ENCODE measurements at regions not wholly inside any gene's neighbourhood (a gene's known extent, or its start where the extent isn't known, plus 50 kb on each side); places are given as distances from the start of the nearest gene placed in this dataset.

DNA sequence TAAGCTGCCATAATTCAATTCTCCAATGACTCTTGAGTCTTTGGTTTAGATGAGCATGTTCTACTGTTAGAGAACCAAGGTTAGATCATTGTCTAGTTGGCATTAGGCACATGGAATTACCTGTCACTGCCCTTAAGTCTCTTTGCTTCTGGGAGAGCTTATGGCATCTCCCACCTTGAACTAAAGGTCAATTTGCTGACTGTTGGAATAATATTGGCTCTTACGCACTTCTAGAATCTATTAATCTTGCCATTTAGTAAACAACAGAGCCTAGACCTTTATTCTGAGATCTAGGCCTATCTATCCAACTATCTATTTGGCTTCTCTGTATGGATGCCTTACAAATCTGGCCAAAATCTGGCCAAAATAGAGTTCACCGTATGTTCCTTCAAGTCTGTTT lies 232.0 kb downstream of the STK31 start:
- TF ChIP-seq, protein P1, sequence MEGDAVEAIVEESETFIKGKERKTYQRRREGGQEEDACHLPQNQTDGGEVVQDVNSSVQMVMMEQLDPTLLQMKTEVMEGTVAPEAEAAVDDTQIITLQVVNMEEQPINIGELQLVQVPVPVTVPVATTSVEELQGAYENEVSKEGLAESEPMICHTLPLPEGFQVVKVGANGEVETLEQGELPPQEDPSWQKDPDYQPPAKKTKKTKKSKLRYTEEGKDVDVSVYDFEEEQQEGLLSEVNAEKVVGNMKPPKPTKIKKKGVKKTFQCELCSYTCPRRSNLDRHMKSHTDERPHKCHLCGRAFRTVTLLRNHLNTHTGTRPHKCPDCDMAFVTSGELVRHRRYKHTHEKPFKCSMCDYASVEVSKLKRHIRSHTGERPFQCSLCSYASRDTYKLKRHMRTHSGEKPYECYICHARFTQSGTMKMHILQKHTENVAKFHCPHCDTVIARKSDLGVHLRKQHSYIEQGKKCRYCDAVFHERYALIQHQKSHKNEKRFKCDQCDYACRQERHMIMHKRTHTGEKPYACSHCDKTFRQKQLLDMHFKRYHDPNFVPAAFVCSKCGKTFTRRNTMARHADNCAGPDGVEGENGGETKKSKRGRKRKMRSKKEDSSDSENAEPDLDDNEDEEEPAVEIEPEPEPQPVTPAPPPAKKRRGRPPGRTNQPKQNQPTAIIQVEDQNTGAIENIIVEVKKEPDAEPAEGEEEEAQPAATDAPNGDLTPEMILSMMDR (conservative IDR thresholded peaks at IDR 0.05; ENCODE audit: low read depth, low read length), result no peak
- no peak for TF ChIP-seq POLR2A (IDR thresholded peaks at IDR 0.05; ENCODE audit: low read depth, low read length)
- TF ChIP-seq FOS (IDR thresholded peaks at IDR 0.05; ENCODE audit: low read depth, low read length), result no peak
- TF ChIP-seq SMC3 (IDR thresholded peaks at IDR 0.05; ENCODE audit: low read depth, low read length), result no peak
- no peak for TF ChIP-seq USF2 (IDR thresholded peaks at IDR 0.05; ENCODE audit: low read depth, low read length)
- TF ChIP-seq RAD21 (IDR thresholded peaks at IDR 0.05; ENCODE audit: low read length), result no peak
- no peak for TF ChIP-seq MXI1 (IDR thresholded peaks at IDR 0.05; ENCODE audit: borderline replicate concordance, low read depth, low read length)
- no peak for TF ChIP-seq MAFK (IDR thresholded peaks at IDR 0.05; ENCODE audit: low read depth, low read length)
- TF ChIP-seq RFX5 (IDR thresholded peaks at IDR 0.05; ENCODE audit: low read depth, low read length), result no peak
- TF ChIP-seq BHLHE40 (IDR thresholded peaks at IDR 0.05; ENCODE audit: low read depth, low read length), result no peak
- no peak for TF ChIP-seq CEBPB (IDR thresholded peaks at IDR 0.05; ENCODE audit: low read depth, low read length)
- no peak for TF ChIP-seq RCOR1 (IDR thresholded peaks at IDR 0.05; ENCODE audit: insufficient replicate concordance, low read length)

Data from IMR-90 (cell line).